ENCODE measurements at regions not wholly inside any gene's neighbourhood (a gene's known extent, or its start where the extent isn't known, plus 50 kb on each side); places are given as distances from the start of the nearest gene placed in this dataset.
A peak's percentile ranks its signal among the peaks of the same experiment; 100 is the strongest.
"Not testable (repeated sequence)": the region's sequence is repeated elsewhere in the genome, so short reads cannot be mapped to it uniquely, and the experiment has no call there.

GRCh38 chr2:187206071-187206470 is 242.0 kb downstream of the CALCRL start:
- peak; percentile 4 for DNase-seq (ENCODE audit: low read depth)

- DNase-seq (ENCODE audit: low read depth): no peak
Observed at GRCh38 chr2:187198136-187198535, 249.9 kb downstream of the CALCRL start.

GRCh38 chr2:187194049-187194448 is 254.0 kb downstream of the CALCRL start:
- no peak for DNase-seq (ENCODE audit: low read depth)

GRCh38 chr2:187188783-187189631 is 259.0 kb downstream of the CALCRL start:
- DNase-seq (ENCODE audit: low read depth): peak; percentile 2

GRCh38 chr2:187187519-187187918 is 260.5 kb downstream of the CALCRL start:
- no peak for DNase-seq (ENCODE audit: low read depth)

GRCh38 chr2:187180529-187180928 is 267.5 kb downstream of the CALCRL start:
- DNase-seq (ENCODE audit: low read depth): no peak

GRCh38 chr2:187178876-187179275 is 269.2 kb downstream of the CALCRL start:
- not testable (repeated sequence) for DNase-seq (ENCODE audit: low read depth)

GRCh38 chr2:187177253-187177652 is 270.8 kb downstream of the CALCRL start:
- DNase-seq (ENCODE audit: low read depth): no peak

- peak; percentile 2 for DNase-seq (ENCODE audit: low read depth)
Observed at GRCh38 chr2:187174582-187174981, 273.5 kb downstream of the CALCRL start.

- no peak for DNase-seq (ENCODE audit: low read depth)
Observed at GRCh38 chr2:187171318-187171717, 276.7 kb downstream of the CALCRL start.

GRCh38 chr2:187169864-187170263 is 278.2 kb downstream of the CALCRL start:
- DNase-seq (ENCODE audit: low read depth): no peak

GRCh38 chr2:187168720-187169713 is 279.0 kb downstream of the CALCRL start:
- DNase-seq (ENCODE audit: low read depth): no peak

GRCh38 chr2:187167491-187167890 is 280.6 kb downstream of the CALCRL start:
- no peak for DNase-seq (ENCODE audit: low read depth)

- no peak for DNase-seq (ENCODE audit: low read depth)
Observed at GRCh38 chr2:187165936-187166610, 282.0 kb downstream of the CALCRL start.

GRCh38 chr2:187158452-187158851 is 289.6 kb downstream of the CALCRL start:
- no peak for DNase-seq (ENCODE audit: low read depth)

GRCh38 chr2:187157046-187157445 is 291.0 kb downstream of the CALCRL start:
- no peak for DNase-seq (ENCODE audit: low read depth)

GRCh38 chr2:187155476-187155875 is 292.6 kb downstream of the CALCRL start:
- DNase-seq (ENCODE audit: low read depth): no peak

GRCh38 chr2:187150670-187151069 is 297.4 kb downstream of the CALCRL start:
- DNase-seq (ENCODE audit: low read depth): no peak

- no peak for DNase-seq (ENCODE audit: low read depth)
Observed at GRCh38 chr2:187148059-187148714, 299.2 kb upstream of the ZSWIM2 start.

- no peak for DNase-seq (ENCODE audit: low read depth)
Observed at GRCh38 chr2:187143537-187143936, 294.6 kb upstream of the ZSWIM2 start.

GRCh38 chr2:187139469-187139868 is 290.5 kb upstream of the ZSWIM2 start:
- DNase-seq (ENCODE audit: low read depth): no peak

All from M059J (cell line).